Epithelial cell of prostate (primary cell): ENCODE measurements at regions not wholly inside any gene's neighbourhood (a gene's known extent, or its start where the extent isn't known, plus 50 kb on each side); places are given as distances from the start of the nearest gene placed in this dataset.

Experiments
- DNase-seq: peaks from one replicate; pipeline ENCODE4 v3.0.0-alpha.2; 2011; ENCODE audit warnings: low read depth, low spot score
- H3K27ac ChIP-seq: fragments of 450-650 bp; 2 replicates; pipeline ENCODE4 v1.5.1; 2017; ENCODE audit warnings: mild to moderate bottlenecking

GRCh38 chr9:115241641-115242040, 123.7 kb upstream of the TNC start:
- H3K27ac ChIP-seq, result no peak overlapping the region
- no peak for DNase-seq

GRCh38 chr9:115249488-115249887, 131.5 kb upstream of the TNC start:
- no peak for DNase-seq
- H3K27ac ChIP-seq, result no peak overlapping the region

- DNase-seq, result peak; percentile 82
- peak overlapping the region; percentile 67 for H3K27ac ChIP-seq
These were observed 132.7 kb upstream of the TNC start for GRCh38 chr9:115250621-115251032.

- H3K27ac ChIP-seq, result no peak overlapping the region
- no peak for DNase-seq
These were observed 136.6 kb upstream of the TNC start for GRCh38 chr9:115254287-115255180.

GRCh38 chr9:115261656-115262081, 143.7 kb upstream of the TNC start:
- no peak for DNase-seq
- peak overlapping the region; percentile 86 for H3K27ac ChIP-seq

GRCh38 chr9:115262477-115262876, 144.5 kb upstream of the TNC start:
- DNase-seq, result peak; percentile 98
- H3K27ac ChIP-seq, result peak overlapping the region; percentile 86

- no peak for DNase-seq
- H3K27ac ChIP-seq, result peak overlapping the region; percentile 86
These were observed 145.0 kb upstream of the TNC start for GRCh38 chr9:115262952-115263351.

- DNase-seq, result no peak
- H3K27ac ChIP-seq, result peak overlapping the region; percentile 86
These were observed 145.6 kb upstream of the TNC start for GRCh38 chr9:115263371-115264075.

GRCh38 chr9:115264313-115264712, 146.4 kb upstream of the TNC start:
- DNase-seq, result no peak
- H3K27ac ChIP-seq, result no peak overlapping the region

GRCh38 chr9:115267790-115268189, 149.8 kb upstream of the TNC start:
- DNase-seq, result no peak

GRCh38 chr9:115275753-115276152, 157.8 kb upstream of the TNC start:
- DNase-seq, result no peak

More at GRCh38 chr9:115267790-115268189, 149.8 kb upstream of the TNC start:
- H3K27ac ChIP-seq, result no peak overlapping the region

GRCh38 chr9:115276621-115277020, 158.7 kb upstream of the TNC start:
- DNase-seq, result no peak
- H3K27ac ChIP-seq, result no peak overlapping the region

More at GRCh38 chr9:115275753-115276152, 157.8 kb upstream of the TNC start:
- H3K27ac ChIP-seq, result no peak overlapping the region

- DNase-seq, result no peak
- no peak overlapping the region for H3K27ac ChIP-seq
These were observed 159.3 kb upstream of the TNC start for GRCh38 chr9:115277301-115277700.

- H3K27ac ChIP-seq, result no peak overlapping the region
- DNase-seq, result no peak
These were observed 160.5 kb upstream of the TNC start for GRCh38 chr9:115278326-115279035.

- H3K27ac ChIP-seq, result no peak overlapping the region
- DNase-seq, result no peak
These were observed 165.4 kb upstream of the TNC start for GRCh38 chr9:115283395-115283794.

- no peak for DNase-seq
- H3K27ac ChIP-seq, result no peak overlapping the region
These were observed 167.9 kb upstream of the TNC start for GRCh38 chr9:115285836-115286235.

GRCh38 chr9:115286411-115286810, 168.5 kb upstream of the TNC start:
- DNase-seq, result no peak
- no peak overlapping the region for H3K27ac ChIP-seq

GRCh38 chr9:115289757-115290208, 171.8 kb upstream of the TNC start:
- no peak overlapping the region for H3K27ac ChIP-seq
- no peak for DNase-seq

GRCh38 chr9:115291841-115292240, 173.9 kb upstream of the TNC start:
- no peak for DNase-seq
- H3K27ac ChIP-seq, result peak overlapping the region; percentile 13

- no peak for DNase-seq
- H3K27ac ChIP-seq, result no peak overlapping the region
These were observed 174.8 kb upstream of the TNC start for GRCh38 chr9:115292584-115293279.
